ENCODE measurements at regions not wholly inside any gene's neighbourhood (a gene's known extent, or its start where the extent isn't known, plus 50 kb on each side); places are given as distances from the start of the nearest gene placed in this dataset.

GRCh38 chr13:44273991-44274770 lies 99.4 kb upstream of the SERP2 start:
- H3K23ac ChIP-seq (ENCODE audit: insufficient read length, low read depth, low read length): no peak overlapping the region
- H2AK5ac ChIP-seq (ENCODE audit: insufficient read length, low read length): no peak overlapping the region
- H3K79me1 ChIP-seq (ENCODE audit: insufficient read depth, low read depth, low read length, poor library complexity, severe bottlenecking): no peaks in the 10 kb centered on the region
- TF ChIP-seq CTCF (conservative IDR thresholded peaks at IDR 0.05): no peak
- H3K27me3 ChIP-seq (ENCODE audit: insufficient read depth, low read length): no peaks in the 10 kb centered on the region
- no peak for DNase-seq
- H2BK15ac ChIP-seq (ENCODE audit: low read depth, low read length): no peak overlapping the region
- no peaks in the 10 kb centered on the region for H3K23me2 ChIP-seq (ENCODE audit: insufficient read length, low read depth, low read length, poor library complexity, severe bottlenecking)
- no peak overlapping the region for H3T11ph ChIP-seq (ENCODE audit: low read length)
- H3K56ac ChIP-seq (ENCODE audit: insufficient read length, low read depth, low read length): no peak overlapping the region
- H3K4me1 ChIP-seq (ENCODE audit: insufficient read depth, low read length): no peaks in the 10 kb centered on the region
- H3K27me3 Mint-ChIP-seq (ENCODE audit: low read depth): peaks cover 4% of the 10 kb centered on the region
- no peak overlapping the region for H2BK12ac ChIP-seq (ENCODE audit: insufficient read length, low read depth, low read length)
- H3K9me3 ChIP-seq (ENCODE audit: control insufficient read depth, low read depth, low read length): no peaks in the 10 kb centered on the region
- no peak overlapping the region for H3K27ac Mint-ChIP-seq
- H2BK5ac ChIP-seq (ENCODE audit: insufficient read length, low read length): no peak overlapping the region
- peaks cover 0 to 8% of the 10 kb centered on the region in 2 experiments; a peak in 2 of 4 replicates for H3K4me1 Mint-ChIP-seq
- H3K36me3 Mint-ChIP-seq (ENCODE audit: insufficient read depth in 1 of 3, low read depth in 3 of 3): no peaks in the 10 kb centered on the region
- no peak overlapping the region for H2BK120ac ChIP-seq (ENCODE audit: low read depth, low read length, poor library complexity, severe bottlenecking)
- H4K20me1 ChIP-seq (ENCODE audit: control insufficient read depth, insufficient read depth, insufficient read length): no peaks in the 10 kb centered on the region
- no peak overlapping the region for H3K14ac ChIP-seq (ENCODE audit: insufficient read depth, low read length)
- H2AFZ ChIP-seq (ENCODE audit: low read length): no peak overlapping the region
- WGBS (ENCODE audit: extremely low coverage, insufficient read length, low lambda C conversion rate): 100% methylated on average over 1 of the region's 6 CpGs
- H4K8ac ChIP-seq (replicated peaks; ENCODE audit: insufficient read length, low read depth, low read length): no peak overlapping the region
- H3K9me3 Mint-ChIP-seq: no peaks in the 10 kb centered on the region
- H2BK20ac ChIP-seq (ENCODE audit: low read depth, low read length, poor library complexity, severe bottlenecking): no peak overlapping the region
- no peak overlapping the region for H3K4me2 ChIP-seq (ENCODE audit: insufficient read depth, insufficient read length, low read length)
- H4K5ac ChIP-seq (ENCODE audit: insufficient read length, low read depth, low read length): no peak overlapping the region
- H3K18ac ChIP-seq (ENCODE audit: insufficient read length, low read depth, low read length): no peak overlapping the region
- H3K27ac ChIP-seq (ENCODE audit: insufficient read length, low read depth, low read length): no peak overlapping the region
- no peak overlapping the region for H3K4me3 Mint-ChIP-seq
- no peak overlapping the region for H4K91ac ChIP-seq (ENCODE audit: insufficient read length, low read depth, low read length)
- no peak overlapping the region for H3K9ac ChIP-seq (ENCODE audit: extremely low read depth, insufficient read length, low read length)
- H3K79me2 ChIP-seq (ENCODE audit: insufficient read depth, low read length): no peaks in the 10 kb centered on the region
- H3K4ac ChIP-seq (ENCODE audit: low read depth, low read length): no peak overlapping the region

Data from H9 (cell line).